Neural progenitor cell (in vitro differentiated cells): ENCODE measurements at regions not wholly inside any gene's neighbourhood (a gene's known extent, or its start where the extent isn't known, plus 50 kb on each side); places are given as distances from the start of the nearest gene placed in this dataset.

Source experiments
- EZH2 ChIP-seq: fragments of 200-600 bp; sonication (generic); IDR thresholded peaks from 2 replicates; pipeline ENCODE4 v1.6.1; 2017; ENCODE audit warnings: antibody characterized with exemption, mild to moderate bottlenecking, moderate library complexity
- EZH2phosphoT487 ChIP-seq: fragments of 200-600 bp; sonication (generic); IDR thresholded peaks from 2 replicates; pipeline ENCODE4 v1.6.1; 2017; ENCODE audit warnings: antibody characterized with exemption
- TF ChIP-seq, protein P1 (sequence below): fragments of 200-600 bp; sonication (generic); IDR thresholded peaks from 2 replicates; pipeline ENCODE4 v1.5.1; 2017; ENCODE audit warnings: antibody characterized with exemption, mild to moderate bottlenecking

DNA sequence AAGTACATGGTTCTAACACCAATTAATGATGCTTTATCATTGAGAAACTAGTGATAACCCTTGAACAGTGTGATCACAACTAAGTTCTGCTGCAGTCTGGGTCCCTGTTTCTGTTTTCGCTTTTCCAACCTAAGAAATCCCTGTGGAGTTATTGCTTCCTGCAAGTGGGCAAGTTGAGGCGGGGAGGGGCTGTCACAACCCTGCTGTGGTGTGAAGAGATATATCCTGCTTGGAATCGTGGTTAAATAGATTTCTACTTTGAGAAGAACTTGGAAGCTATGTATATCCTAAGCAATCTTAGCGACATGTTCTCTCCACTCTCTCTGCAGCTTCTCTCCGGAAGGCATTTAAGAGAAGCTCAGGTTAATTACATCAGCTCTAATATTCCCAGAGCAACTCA, 1223.6 kb downstream of the EPHA7 start:
- TF ChIP-seq, protein P1, sequence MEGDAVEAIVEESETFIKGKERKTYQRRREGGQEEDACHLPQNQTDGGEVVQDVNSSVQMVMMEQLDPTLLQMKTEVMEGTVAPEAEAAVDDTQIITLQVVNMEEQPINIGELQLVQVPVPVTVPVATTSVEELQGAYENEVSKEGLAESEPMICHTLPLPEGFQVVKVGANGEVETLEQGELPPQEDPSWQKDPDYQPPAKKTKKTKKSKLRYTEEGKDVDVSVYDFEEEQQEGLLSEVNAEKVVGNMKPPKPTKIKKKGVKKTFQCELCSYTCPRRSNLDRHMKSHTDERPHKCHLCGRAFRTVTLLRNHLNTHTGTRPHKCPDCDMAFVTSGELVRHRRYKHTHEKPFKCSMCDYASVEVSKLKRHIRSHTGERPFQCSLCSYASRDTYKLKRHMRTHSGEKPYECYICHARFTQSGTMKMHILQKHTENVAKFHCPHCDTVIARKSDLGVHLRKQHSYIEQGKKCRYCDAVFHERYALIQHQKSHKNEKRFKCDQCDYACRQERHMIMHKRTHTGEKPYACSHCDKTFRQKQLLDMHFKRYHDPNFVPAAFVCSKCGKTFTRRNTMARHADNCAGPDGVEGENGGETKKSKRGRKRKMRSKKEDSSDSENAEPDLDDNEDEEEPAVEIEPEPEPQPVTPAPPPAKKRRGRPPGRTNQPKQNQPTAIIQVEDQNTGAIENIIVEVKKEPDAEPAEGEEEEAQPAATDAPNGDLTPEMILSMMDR: no peak
- no peak for TF ChIP-seq EZH2
- no peak for TF ChIP-seq EZH2phosphoT487
